Fibroblast of pulmonary artery (primary cell): ENCODE measurements at regions not wholly inside any gene's neighbourhood (a gene's known extent, or its start where the extent isn't known, plus 50 kb on each side); places are given as distances from the start of the nearest gene placed in this dataset.

Experiments used
- DNase-seq: peaks from one replicate; pipeline ENCODE4 v3.0.0-alpha.2; 2010; ENCODE audit warnings: low read depth
- H3K4me3 ChIP-seq: replicated peaks from 2 replicates; pipeline ENCODE4 v1.5.1; 2011; ENCODE audit warnings: low read depth, mild to moderate bottlenecking, control low read depth, low read length, moderate library complexity
- TF ChIP-seq, protein P1 (sequence below): IDR thresholded peaks from 2 replicates; pipeline ENCODE4 v1.5.1; 2011; ENCODE audit warnings: mild to moderate bottlenecking, control low read depth, low read length, inconsistent platforms; ENCODE audit errors: missing control alignments

DNA sequence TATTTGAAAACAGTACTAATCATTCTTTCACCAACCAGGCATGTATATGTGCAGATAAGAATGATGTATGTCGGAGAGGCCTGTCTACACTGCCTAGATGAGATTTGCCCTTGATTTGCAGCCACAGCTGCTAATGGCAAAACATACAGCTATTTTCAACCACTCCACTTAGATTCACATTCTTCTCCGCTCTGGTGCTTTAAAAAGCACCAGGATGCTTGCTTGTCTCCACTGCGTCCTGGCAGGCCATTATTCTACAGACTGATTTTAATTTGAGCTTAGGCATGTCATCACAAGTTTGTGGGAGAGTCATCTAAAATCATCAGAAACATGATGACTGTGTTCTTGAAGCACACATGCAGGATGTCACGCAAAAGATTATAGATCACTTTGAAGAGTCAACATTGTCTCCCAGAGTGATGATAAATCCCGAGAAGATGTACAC, 119.0 kb upstream of the NRIP1 start:
- TF ChIP-seq, protein P1, sequence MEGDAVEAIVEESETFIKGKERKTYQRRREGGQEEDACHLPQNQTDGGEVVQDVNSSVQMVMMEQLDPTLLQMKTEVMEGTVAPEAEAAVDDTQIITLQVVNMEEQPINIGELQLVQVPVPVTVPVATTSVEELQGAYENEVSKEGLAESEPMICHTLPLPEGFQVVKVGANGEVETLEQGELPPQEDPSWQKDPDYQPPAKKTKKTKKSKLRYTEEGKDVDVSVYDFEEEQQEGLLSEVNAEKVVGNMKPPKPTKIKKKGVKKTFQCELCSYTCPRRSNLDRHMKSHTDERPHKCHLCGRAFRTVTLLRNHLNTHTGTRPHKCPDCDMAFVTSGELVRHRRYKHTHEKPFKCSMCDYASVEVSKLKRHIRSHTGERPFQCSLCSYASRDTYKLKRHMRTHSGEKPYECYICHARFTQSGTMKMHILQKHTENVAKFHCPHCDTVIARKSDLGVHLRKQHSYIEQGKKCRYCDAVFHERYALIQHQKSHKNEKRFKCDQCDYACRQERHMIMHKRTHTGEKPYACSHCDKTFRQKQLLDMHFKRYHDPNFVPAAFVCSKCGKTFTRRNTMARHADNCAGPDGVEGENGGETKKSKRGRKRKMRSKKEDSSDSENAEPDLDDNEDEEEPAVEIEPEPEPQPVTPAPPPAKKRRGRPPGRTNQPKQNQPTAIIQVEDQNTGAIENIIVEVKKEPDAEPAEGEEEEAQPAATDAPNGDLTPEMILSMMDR: no peak
- no peak for DNase-seq

DNA sequence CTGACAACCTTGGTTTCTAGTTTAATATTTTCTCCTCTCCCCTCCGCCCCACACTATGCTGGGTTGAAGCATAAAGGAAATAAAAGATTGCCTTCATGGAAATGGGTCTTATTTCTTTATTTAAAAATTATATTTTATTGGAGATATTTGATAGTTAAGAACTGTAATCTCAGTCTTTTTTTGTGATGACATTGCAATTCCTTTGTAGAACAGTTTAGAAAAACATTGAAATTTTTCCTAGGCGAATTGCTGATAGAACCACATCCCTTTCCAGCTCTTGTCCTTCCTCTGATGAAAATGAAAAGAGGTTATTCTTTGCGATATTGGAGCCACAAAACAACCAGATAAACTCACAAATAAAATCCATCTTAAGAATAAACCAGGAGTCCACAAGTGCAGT, 125.6 kb upstream of the NRIP1 start:
- no peak overlapping the region for H3K4me3 ChIP-seq
- DNase-seq: no peak
- TF ChIP-seq, protein P1: no peak

More for the DNA sequence above, 119.0 kb upstream of the NRIP1 start:
- H3K4me3 ChIP-seq: no peak overlapping the region

DNA sequence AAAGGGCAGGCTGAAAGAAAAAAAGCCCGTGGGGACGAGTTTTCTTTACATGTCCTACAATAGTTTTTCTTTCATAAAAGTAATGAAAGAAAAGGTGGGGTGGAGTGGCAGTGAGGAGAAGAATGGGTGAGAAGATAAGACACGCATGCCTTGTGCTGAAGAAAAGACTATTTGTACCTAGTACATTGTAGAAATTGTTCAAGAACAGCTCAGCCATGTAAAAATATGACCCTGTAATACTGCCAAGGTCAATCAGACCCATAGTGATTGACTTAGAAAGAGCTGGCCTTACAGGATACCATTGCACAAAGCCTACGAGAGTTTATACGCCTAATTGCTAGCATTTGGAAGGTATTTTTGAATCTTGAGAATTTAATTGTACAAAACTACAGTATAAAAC, 126.0 kb upstream of the NRIP1 start:
- H3K4me3 ChIP-seq: no peak overlapping the region
- DNase-seq: no peak
- TF ChIP-seq, protein P1: no peak

DNA sequence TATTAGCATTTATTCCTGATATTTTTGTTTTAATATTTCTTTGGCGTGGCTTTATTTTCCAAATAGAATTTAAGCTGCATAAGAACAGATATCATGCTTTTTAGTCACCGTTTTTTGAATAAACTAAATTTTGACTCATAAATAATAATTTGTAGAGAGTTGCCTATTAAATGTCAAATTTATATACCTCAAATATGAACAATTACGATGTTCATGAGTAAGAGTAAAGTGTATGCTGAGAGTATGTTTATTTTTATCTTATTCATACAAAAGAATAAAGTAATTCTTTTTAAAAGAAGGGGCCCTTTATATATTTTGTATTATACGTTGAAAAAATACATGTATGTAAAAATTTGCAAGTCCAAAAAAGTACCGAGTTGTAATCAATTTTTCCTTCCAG, 126.5 kb upstream of the NRIP1 start:
- TF ChIP-seq, protein P1: no peak
- DNase-seq: no peak
- no peak overlapping the region for H3K4me3 ChIP-seq

DNA sequence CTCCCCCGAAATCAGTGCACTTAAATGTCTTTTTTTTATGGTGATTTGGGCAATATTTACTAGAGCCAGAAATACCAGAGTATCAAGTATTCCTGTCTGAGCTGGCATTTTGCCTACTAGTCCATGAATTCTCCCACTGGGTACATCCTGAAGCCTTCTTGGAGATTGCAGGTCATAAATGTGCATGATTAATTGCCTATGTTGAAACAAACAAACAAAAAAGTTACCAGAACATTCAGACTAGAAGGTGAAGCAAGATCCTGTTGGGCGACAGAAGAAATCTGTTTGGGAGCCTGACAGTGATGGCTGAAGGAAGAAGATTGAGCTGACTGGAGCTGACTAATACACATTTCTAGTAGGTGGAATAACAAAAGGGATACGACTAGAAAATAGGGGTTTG, 127.4 kb upstream of the NRIP1 start:
- DNase-seq: peak; percentile 73
- TF ChIP-seq, protein P1: no peak
- no peak overlapping the region for H3K4me3 ChIP-seq

DNA sequence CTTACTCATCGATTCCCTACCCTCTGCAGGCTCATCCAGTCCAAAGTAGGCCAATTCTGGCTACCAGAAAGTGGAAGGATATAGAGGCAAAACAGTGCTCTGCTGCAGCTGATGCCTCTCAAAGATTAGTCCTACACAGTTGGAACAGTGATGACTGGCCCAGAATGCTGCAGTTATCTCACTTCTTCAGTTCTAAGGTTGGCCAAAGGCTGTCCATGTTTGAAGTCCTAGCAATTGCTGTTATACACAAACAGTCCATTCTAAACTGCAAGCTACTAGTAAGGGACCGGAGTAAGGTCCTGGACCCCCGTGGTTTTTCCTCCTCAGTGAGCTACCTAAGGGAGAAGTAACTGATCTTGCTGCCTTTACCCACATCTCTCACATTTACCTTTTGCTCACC, 129.1 kb upstream of the NRIP1 start:
- TF ChIP-seq, protein P1: no peak
- no peak overlapping the region for H3K4me3 ChIP-seq
- no peak for DNase-seq

DNA sequence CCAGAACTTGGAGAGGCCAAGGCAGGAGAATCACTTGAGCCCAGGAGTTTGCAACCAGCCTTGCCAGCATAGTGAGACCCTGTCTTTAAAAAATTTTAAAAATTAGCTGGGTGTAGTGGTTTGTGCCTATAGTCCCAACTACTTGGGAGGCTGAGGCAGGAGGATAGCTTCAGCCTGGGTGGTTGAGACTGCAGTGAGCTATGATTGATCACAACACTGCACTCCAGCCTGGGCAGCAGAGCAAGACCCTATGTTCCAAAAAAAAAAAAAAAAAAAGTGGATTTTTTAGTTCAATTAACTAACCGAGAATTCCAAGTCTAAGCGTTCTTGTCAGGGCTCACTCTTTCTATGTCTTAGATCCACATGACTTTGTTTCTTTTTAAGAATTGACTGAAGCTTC, 130.3 kb upstream of the NRIP1 start:
- no peak for DNase-seq
- TF ChIP-seq, protein P1: no peak
- H3K4me3 ChIP-seq: no peak overlapping the region
